ENCODE measurements at regions not wholly inside any gene's neighbourhood (a gene's known extent, or its start where the extent isn't known, plus 50 kb on each side); places are given as distances from the start of the nearest gene placed in this dataset.

GRCh38 chr13:107239213-107239612 is 671.3 kb upstream of the ARGLU1 start:
- Histone ChIP-seq H3K4me1 (ENCODE audit: control insufficient read depth, extremely low read depth, insufficient read depth, low read length) (no peaks in the 10 kb centered on the region), H3K4me2 (ENCODE audit: insufficient read depth, low read length) (no peak overlapping the region), H3K36me3 (ENCODE audit: control insufficient read depth in 2 of 2, extremely low read depth in 1 of 2, insufficient read depth in 2 of 2, low read length in 2 of 2) (no peaks in the 10 kb centered on the region), H3K9ac (replicated peaks; ENCODE audit: extremely low read depth, insufficient read depth, low read length) (no peak overlapping the region), H3K9me1 (replicated peaks; ENCODE audit: control insufficient read depth, extremely low read depth, insufficient read depth, low read length) (no peaks in the 10 kb centered on the region), H3K79me2 (ENCODE audit: control insufficient read depth, insufficient read depth, low read length) (no peaks in the 10 kb centered on the region), H3K4me3 (replicated peaks in 1 of 3; ENCODE audit: insufficient read depth in 1 of 3, low read depth in 1 of 3, low read length in 3 of 3) (no peak overlapping the region), H3K27me3 (ENCODE audit: control insufficient read depth in 2 of 2, insufficient read depth in 2 of 2, low read length in 2 of 2) (no peaks in the 10 kb centered on the region), H3K27ac (ENCODE audit: insufficient read depth, low read depth, low read length) (no peak overlapping the region), H3K9me3 (replicated peaks; ENCODE audit: control insufficient read depth, insufficient read depth, low read length) (no peaks in the 10 kb centered on the region), H4K20me1 (replicated peaks; ENCODE audit: control insufficient read depth, extremely low read depth, insufficient read depth, low read length) (no peaks in the 10 kb centered on the region), H2AFZ (ENCODE audit: low read depth, low read length) (no peak overlapping the region)
- TF ChIP-seq CTCF (IDR thresholded peaks at IDR 0.05; ENCODE audit: extremely low read depth in 1 of 2, insufficient read depth in 1 of 2, low read depth in 1 of 2, low read length in 2 of 2) (no peak), FOS (IDR thresholded peaks at IDR 0.05; ENCODE audit: borderline replicate concordance, insufficient read depth, low read length) (no peak), GATA2 (IDR thresholded peaks at IDR 0.05; ENCODE audit: insufficient read depth, insufficient read length, low read depth, low read length) (no peak), MYC (IDR thresholded peaks at IDR 0.05; ENCODE audit: low read depth, low read length) (no peak)
- dilution Hi-C loops (cut with MboI; ENCODE audit: extremely low pct_ligation_motif_present, low sequenced_read_pairs), result no loop called here
- FAIRE-seq (no peak), DNase-seq (ENCODE audit: low read depth, low spot score) (no peak)
- POLR2A ChIA-PET, result no interaction called here
- intact Hi-C loops (cut with micrococcal nuclease), result no loop called here
- CTCF ChIA-PET, result no interaction called here
- BruUV-seq (replicated peaks), result no TSS peak

GRCh38 chr13:107238262-107238981 is 670.5 kb upstream of the ARGLU1 start:
- Histone ChIP-seq H3K4me1 (ENCODE audit: control insufficient read depth, extremely low read depth, insufficient read depth, low read length) (no peaks in the 10 kb centered on the region), H3K4me2 (ENCODE audit: insufficient read depth, low read length) (no peak overlapping the region), H2AFZ (ENCODE audit: low read depth, low read length) (no peak overlapping the region), H3K27ac (ENCODE audit: insufficient read depth, low read depth, low read length) (no peak overlapping the region), H4K20me1 (replicated peaks; ENCODE audit: control insufficient read depth, extremely low read depth, insufficient read depth, low read length) (no peaks in the 10 kb centered on the region), H3K4me3 (replicated peaks in 1 of 3; ENCODE audit: insufficient read depth in 1 of 3, low read depth in 1 of 3, low read length in 3 of 3) (no peak overlapping the region), H3K36me3 (ENCODE audit: control insufficient read depth in 2 of 2, extremely low read depth in 1 of 2, insufficient read depth in 2 of 2, low read length in 2 of 2) (no peaks in the 10 kb centered on the region), H3K9me3 (replicated peaks; ENCODE audit: control insufficient read depth, insufficient read depth, low read length) (no peaks in the 10 kb centered on the region), H3K27me3 (ENCODE audit: control insufficient read depth in 2 of 2, insufficient read depth in 2 of 2, low read length in 2 of 2) (no peaks in the 10 kb centered on the region), H3K79me2 (ENCODE audit: control insufficient read depth, insufficient read depth, low read length) (no peaks in the 10 kb centered on the region), H3K9me1 (replicated peaks; ENCODE audit: control insufficient read depth, extremely low read depth, insufficient read depth, low read length) (no peaks in the 10 kb centered on the region), H3K9ac (replicated peaks; ENCODE audit: extremely low read depth, insufficient read depth, low read length) (no peak overlapping the region)
- intact Hi-C loops (cut with micrococcal nuclease) (no loop called here), dilution Hi-C loops (cut with MboI; ENCODE audit: extremely low pct_ligation_motif_present, low sequenced_read_pairs) (no loop called here)
- CTCF ChIA-PET, result no interaction called here
- DNase-seq (ENCODE audit: low read depth, low spot score), result no peak
- no TSS peak for BruUV-seq (replicated peaks)
- TF ChIP-seq FOS (IDR thresholded peaks at IDR 0.05; ENCODE audit: borderline replicate concordance, insufficient read depth, low read length) (no peak), JUN (IDR thresholded peaks at IDR 0.05; ENCODE audit: borderline replicate concordance, insufficient read depth, insufficient read length, low read depth) (no peak), CTCF (IDR thresholded peaks at IDR 0.05; ENCODE audit: extremely low read depth in 1 of 2, insufficient read depth in 1 of 2, low read depth in 1 of 2, low read length in 2 of 2) (no peak)
- POLR2A ChIA-PET, result no interaction called here
- FAIRE-seq, result no peak
